ENCODE measurements at regions not wholly inside any gene's neighbourhood (a gene's known extent, or its start where the extent isn't known, plus 50 kb on each side); places are given as distances from the start of the nearest gene placed in this dataset.

- no peak for DNase-seq (ENCODE audit: low spot score in 2 of 2)
- FAIRE-seq, result no peak
These were observed 208.1 kb upstream of the PHYHIPL start for GRCh38 chr10:58968389-58968755.

DNA sequence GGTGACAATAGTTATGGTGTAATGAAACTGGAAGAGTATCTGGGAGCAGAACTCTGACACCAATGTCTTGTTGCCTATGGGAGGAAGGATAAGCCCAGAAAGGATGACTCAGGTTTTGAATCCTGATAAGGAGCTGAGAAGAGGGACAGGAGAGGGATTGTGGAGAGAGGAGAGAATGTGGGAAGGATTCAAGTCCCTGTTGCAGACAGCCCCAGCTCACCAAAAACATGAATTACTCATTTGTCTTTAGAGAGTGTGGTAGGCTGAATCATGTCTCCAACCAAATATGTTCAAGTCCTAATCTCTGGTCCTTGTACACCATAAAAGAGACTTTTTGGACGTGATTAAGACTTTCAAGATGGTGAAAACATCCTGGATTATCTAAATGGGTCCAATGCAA is 206.9 kb upstream of the PHYHIPL start:
- DNase-seq (ENCODE audit: low spot score in 2 of 2) (no peak), FAIRE-seq (no peak)

DNA sequence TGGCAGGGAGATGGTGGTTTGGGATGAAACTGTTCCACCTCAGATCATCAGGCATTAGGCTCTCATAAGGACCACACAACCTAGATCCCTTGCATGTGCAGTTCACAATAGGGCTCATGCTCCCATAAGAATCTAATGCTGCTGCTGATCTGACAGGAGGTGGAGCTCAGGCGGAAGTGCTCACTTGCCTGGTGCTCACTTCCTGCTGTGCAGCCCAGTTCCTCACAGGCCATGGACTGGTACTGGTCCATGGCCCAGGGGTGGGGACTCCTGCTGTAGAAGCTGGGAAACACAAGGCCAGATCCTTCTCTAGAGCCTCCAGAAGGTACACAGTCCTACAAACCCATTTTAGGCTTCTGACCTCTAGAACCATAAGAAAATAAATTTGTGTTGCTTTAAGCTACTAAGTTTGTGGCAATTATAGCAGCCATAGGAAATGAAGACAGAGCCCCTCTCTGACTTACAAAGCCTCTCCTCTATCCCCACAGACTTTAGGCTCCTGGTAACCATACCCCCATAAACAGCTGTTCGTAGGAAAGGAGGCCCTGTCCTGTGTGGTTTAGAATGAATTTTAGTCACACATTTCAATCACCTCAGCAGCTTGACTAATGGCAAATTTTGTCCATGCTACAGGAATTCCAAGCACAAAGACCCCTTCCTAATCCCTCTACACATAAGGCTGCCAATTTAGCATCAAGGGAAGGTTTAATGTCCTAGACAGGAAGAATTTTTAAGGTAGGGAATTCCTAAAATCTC is 206.1 kb upstream of the PHYHIPL start:
- DNase-seq (ENCODE audit: low spot score in 2 of 2), result no peak
- no peak for FAIRE-seq

GRCh38 chr10:58971211-58971610 is 205.2 kb upstream of the PHYHIPL start:
- no peak for FAIRE-seq
- no peak for DNase-seq (ENCODE audit: low spot score in 2 of 2)

DNA sequence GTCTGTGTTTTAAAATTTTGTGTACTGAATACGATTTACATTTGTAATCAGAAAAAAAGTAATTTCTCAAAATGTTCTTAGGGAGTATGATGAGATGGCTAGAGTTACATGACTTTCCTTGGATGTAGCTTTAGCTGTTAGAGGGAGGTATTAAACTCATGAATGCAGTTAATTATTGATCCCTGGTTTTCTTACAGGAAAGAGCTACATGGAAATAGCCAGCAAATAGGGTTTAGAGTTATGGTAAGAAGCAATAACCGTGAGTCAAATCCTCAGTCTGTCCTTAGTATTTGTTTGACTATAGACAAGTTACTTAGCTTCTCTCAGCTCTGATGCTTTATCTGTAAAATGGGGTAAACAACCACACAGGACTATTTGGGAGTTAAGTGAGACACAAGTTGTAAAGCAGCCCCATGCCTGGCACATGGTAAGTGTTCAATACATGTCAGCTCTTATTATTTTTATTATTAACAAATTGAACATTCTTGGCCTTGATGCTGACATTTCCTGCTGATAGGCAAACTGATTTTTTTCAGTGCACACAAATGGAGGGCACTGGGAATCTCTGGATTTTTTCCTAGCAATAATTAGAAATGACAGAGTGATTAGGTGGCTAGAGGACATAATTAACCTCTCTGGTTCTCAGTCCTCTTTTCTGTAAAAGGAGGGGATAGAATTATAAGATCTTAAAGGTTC is 204.5 kb upstream of the PHYHIPL start:
- DNase-seq (ENCODE audit: low spot score in 2 of 2) (no peak), FAIRE-seq (no peak)

GRCh38 chr10:58972576-58973234 is 203.7 kb upstream of the PHYHIPL start:
- DNase-seq (ENCODE audit: low spot score in 2 of 2) (no peak), FAIRE-seq (no peak)

- DNase-seq (ENCODE audit: low spot score in 2 of 2), result no peak
- no peak for FAIRE-seq
These were observed 203.2 kb upstream of the PHYHIPL start for GRCh38 chr10:58973235-58973595.

DNA sequence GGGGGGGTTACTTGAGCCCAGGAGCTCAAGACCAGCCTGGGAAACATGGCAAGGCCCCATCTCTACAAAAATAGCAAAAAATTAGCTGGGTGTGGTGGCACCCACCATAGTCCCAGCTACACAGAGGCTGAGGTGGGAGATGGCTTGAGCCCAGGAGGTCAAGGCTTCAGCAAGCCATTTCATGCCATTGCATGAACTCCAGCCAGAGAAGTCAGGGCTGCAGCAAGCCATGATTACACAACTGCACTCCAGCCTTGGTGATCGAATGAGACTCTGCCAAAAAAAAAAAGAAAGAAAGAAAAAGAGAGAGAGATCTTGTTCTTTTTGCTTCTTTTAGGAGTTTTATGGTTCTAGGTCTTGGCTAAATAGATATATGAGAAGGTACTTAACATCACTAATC is 200.2 kb upstream of the PHYHIPL start:
- no peak for DNase-seq (ENCODE audit: low spot score in 2 of 2)
- no peak for FAIRE-seq

- FAIRE-seq (no peak), DNase-seq (ENCODE audit: low spot score in 2 of 2) (no peak)
These were observed 196.7 kb upstream of the PHYHIPL start for GRCh38 chr10:58979711-58980110.

DNA sequence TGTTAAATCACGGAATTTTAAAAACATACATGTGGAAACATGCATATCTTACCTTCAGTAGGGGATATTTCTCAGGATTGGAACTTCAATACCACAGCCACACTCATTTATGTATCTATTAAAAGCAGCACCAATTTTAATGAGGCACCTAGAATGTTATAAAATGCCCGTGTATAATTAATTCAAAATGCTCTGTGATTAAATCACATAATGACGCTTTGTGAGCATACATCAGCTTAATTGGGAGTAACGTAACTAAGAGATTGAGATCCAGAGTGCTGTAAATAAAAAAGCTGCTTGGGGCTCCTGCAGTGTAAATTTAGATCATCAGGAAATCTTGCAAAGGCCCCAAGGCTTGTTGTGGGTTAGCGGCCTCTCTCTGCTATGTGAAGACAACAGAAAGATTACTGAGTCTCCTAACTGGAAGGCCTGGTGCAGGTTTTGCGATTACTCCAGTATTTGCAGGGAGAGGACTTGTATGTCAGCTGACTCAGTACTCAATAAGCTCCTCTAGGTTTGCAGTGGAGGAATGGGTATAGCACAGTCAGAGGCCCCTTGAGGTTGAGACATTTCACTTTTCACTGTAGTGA is 195.5 kb upstream of the PHYHIPL start:
- DNase-seq (ENCODE audit: low spot score in 2 of 2) (no peak), FAIRE-seq (no peak)

- DNase-seq (ENCODE audit: low spot score in 2 of 2) (no peak), FAIRE-seq (no peak)
These were observed 194.6 kb upstream of the PHYHIPL start for GRCh38 chr10:58981846-58982245.

- FAIRE-seq (peak; percentile 47), DNase-seq (ENCODE audit: low spot score in 2 of 2) (no peak)
These were observed 193.8 kb upstream of the PHYHIPL start for GRCh38 chr10:58982470-58983239.

- DNase-seq (ENCODE audit: low spot score in 2 of 2) (no peak), FAIRE-seq (no peak)
These were observed 191.2 kb upstream of the PHYHIPL start for GRCh38 chr10:58985216-58985615.

- FAIRE-seq (no peak), DNase-seq (ENCODE audit: low spot score in 2 of 2) (no peak)
These were observed 186.9 kb upstream of the PHYHIPL start for GRCh38 chr10:58989486-58990039.

- FAIRE-seq (no peak), DNase-seq (ENCODE audit: low spot score in 2 of 2) (no peak)
These were observed 185.8 kb upstream of the PHYHIPL start for GRCh38 chr10:58990693-58991092.

- DNase-seq (ENCODE audit: low spot score in 2 of 2) (no peak), FAIRE-seq (no peak)
These were observed 184.6 kb upstream of the PHYHIPL start for GRCh38 chr10:58991856-58992255.

DNA sequence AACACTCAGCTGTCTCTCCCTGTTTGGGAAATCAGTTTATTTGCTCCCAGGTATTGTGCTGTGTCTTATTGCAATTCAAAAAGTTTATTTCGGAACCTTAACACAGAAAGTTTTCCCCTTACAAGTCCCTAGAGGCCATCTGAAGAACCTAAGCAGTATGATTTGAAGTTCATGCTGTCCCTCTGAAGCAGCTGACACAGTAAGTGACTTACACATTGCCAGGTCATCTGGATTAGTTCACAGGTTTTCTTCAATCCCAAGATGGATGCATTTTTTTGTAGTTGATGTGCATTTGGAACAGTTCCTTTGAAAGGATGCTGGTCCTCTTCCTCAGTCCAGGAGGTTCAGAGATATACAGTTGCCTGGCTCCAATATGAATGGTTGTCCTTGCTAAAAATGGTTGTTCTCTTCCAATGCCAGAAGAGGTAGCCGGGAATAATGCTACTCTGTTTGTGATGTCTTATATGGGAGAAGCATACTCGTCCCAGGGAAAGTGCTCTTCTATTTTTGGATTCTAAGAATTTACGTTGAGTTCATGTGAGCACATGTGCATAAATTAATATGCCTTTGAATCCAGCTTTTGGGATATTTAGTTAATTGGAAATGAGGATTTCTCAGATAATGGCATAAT is 183.5 kb upstream of the PHYHIPL start:
- FAIRE-seq (no peak), DNase-seq (ENCODE audit: low spot score in 2 of 2) (no peak)

GRCh38 chr10:58993480-58994221 is 182.8 kb upstream of the PHYHIPL start:
- peak; percentile 65 for FAIRE-seq
- DNase-seq (ENCODE audit: low spot score in 2 of 2), result no peak
